HG02943 (cell line): ENCODE measurements at regions not wholly inside any gene's neighbourhood (a gene's known extent, or its start where the extent isn't known, plus 50 kb on each side); places are given as distances from the start of the nearest gene placed in this dataset.

Experiments used
- ATAC-seq: cut with Tn5 transposase; IDR thresholded peaks from one replicate; pipeline ENCODE4 v1.9.1; 2021; ENCODE audit warnings: mild to moderate bottlenecking, low read depth, moderate library complexity; ENCODE audit not compliant: unreplicated experiment

GRCh38 chr2:5913711-5914395, 221.7 kb downstream of the SOX11 start:
- no peak for ATAC-seq

- ATAC-seq, result no peak
Measured at GRCh38 chr2:5914811-5915611, 222.8 kb downstream of the SOX11 start.

DNA sequence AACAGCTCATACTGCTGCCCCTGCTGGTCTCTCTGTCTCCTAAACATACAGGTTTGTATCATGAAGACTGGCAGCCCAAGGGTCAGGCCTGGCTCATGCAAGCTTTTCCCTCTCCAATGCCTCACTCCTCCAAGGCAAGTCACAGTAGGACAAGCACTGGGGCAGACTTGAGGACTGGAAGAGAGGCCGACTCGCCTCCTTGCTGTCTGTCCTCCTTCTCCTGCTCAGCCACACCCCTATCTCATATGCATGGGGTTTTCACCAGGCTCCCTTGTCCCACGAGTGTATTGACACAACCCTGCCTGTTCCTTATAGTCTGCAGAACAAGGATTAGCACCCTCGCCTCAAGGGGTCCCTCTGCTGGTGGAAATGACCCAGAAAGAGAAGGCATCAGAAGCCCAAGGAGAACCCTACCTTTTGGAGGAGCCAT, 223.7 kb downstream of the SOX11 start:
- ATAC-seq, result no peak

GRCh38 chr2:5921081-5921642, 229.0 kb downstream of the SOX11 start:
- ATAC-seq, result no peak

DNA sequence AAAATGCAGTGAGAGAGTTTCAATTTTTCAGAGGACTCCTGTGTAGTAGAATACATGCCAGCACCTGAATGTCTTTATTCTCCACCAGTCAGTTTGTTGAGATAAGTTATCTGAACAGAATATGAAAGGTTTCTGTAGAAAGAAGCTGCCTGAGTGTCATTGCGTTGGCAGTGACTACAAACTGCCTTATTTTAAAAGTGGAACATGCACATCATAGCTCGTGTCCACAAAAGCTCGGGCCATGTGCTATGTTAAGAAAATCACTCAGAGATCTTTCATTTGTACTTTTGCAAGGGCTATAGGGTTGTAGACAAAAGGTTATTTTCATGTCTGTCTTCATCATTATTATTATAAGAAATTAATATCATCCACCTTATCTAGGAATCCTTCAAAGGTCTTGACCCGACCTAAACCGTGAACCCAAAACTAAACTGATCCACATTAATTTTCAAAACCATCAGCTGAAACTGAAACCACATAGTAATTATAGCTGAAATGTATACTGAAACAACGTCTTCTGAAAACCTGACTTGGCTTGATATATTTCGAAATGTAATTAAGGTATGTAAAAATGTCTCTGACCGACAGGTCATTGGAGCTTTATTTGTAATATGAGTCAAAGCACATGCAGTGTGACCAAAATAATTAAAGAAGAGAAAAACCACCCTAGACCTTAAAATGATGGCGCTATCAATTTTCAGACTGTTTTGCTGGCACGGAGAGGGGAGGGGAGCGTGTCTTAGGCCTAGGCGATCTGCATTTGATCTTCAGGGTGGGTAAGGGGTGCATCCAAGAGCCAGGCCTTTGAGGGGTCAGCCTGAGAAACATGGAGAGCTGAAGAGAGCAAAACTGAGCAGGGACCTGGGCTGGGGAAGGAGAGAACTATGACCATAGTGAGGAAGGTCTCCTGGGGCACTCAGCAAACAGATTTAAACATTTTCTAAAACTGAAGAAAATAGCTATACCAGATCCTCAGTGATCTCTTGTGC, 232.1 kb downstream of the SOX11 start:
- no peak for ATAC-seq

- no peak for ATAC-seq
Measured at GRCh38 chr2:5925604-5926003, 233.4 kb downstream of the SOX11 start.

- ATAC-seq, result no peak
Measured at GRCh38 chr2:5926871-5927512, 234.8 kb downstream of the SOX11 start.

DNA sequence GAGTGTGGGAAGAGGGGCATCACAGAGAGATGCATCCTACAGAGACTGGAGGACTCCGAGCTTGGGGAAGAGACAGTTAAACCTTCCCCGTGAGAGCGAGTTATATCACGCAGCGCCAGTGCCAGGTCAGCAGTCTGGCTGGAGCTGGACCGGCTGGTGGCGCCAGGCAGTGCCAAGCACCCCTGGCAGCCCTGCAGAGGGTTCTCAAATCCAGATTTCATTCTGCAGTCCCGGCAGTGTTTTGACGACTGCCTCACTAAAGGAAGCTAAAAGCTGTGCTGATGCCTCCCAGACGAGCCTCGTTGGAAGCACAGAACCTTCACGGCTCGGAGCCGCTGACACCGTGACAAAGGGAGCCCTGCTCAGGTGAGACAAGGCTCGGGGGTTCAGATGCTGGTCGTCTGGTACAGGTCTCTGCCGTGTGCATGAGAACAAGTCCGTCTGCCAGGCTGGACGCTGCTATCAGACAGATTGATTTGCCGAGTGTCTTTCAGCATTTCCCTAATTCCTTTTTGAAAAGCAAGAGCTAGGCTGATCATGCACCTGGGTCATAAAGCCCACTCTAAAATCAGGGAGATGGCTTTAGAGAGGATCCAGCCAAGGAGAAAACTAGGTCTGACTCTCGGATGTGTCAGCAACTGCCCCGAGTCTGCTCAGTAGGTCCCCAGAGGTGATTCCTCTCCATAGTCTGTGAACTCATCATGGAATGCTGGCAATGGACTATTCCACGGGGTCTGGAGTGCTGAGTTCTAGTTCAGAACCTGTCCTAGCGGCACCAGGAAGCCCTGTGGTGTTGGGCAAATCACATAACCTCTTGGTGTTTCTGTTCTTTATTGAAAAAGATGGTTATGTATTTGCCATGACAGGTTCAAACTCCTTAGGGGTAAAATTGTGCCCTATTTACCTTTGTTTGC, 240.6 kb downstream of the SOX11 start:
- no peak for ATAC-seq

- no peak for ATAC-seq
Measured at GRCh38 chr2:5933669-5934068, 241.5 kb downstream of the SOX11 start.

DNA sequence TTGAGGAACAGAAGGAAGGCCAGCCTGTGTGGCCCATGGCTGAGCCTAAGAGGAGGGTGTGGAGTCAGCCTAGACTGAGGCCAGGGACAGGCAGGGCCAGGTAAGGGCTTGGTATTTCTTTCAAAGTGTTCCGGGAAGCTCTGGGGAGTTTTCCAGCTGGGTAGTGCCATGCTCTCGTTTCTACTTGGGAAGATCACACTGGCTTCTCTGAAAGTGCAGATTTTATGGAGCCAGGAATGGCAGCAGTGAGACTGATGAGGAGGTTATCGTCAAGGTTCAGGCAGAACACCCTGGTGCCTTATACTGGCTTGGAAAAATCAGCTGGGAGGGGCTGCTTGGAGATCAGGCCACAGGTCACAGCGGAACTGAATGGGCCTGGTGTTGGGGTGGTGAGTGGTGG, 245.1 kb downstream of the SOX11 start:
- no peak for ATAC-seq

- ATAC-seq, result no peak
Measured at GRCh38 chr2:5937851-5938565, 245.8 kb downstream of the SOX11 start.

DNA sequence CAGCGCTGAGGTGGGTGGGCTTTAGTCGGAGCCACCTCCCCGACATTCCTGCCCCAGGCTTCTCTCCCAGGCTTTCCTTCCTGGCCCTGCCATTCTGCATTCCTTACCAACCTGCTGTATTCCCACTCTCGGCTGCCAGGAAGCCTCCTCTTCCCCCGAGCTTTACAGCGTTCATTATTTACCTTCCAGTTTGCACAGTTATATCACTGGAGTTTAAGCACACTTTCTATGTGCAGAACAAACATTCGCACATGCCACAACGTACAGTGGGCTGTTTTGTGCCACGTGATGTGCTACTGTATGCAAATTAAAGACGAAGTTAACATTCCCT, 246.3 kb downstream of the SOX11 start:
- no peak for ATAC-seq

- no peak for ATAC-seq
Measured at GRCh38 chr2:5939553-5939952, 247.4 kb downstream of the SOX11 start.

GRCh38 chr2:5940596-5941535, 248.7 kb downstream of the SOX11 start:
- ATAC-seq, result no peak

- ATAC-seq, result no peak
Measured at GRCh38 chr2:5942204-5942603, 250.0 kb downstream of the SOX11 start.

DNA sequence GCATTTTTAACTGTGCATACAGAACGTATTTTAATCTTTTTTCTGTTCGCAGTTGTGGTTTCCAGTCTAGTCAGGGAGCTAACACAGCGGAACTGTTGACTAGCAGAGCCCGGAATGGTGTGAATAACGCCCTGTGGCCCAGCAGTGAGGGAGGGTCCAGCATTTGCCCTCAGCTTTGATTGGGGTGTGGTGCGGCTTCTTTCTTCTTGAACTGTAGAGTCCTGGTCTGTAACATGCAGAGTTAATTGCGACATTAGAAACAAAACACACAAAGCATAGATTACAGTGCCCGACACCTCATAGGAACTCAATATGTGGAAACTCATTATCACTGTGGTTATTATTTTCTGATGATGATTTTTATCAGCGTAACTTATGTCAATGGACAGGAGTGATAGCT, 253.6 kb downstream of the SOX11 start:
- no peak for ATAC-seq
